ENCODE measurements at regions not wholly inside any gene's neighbourhood (a gene's known extent, or its start where the extent isn't known, plus 50 kb on each side); places are given as distances from the start of the nearest gene placed in this dataset.

GRCh38 chr2:157087373-157088002 is 170.0 kb upstream of the GALNT5 start:
- no peak overlapping the region for H3K4me3 ChIP-seq (ENCODE audit: low read depth in 2 of 2, low read length in 2 of 2)
- no peaks in the 10 kb centered on the region for H3K9me3 ChIP-seq (ENCODE audit: control insufficient read depth, insufficient read depth, low read depth, low read length)
- no peaks in the 10 kb centered on the region for H3K36me3 ChIP-seq (ENCODE audit: control insufficient read depth, insufficient read depth, low read length)
- intact Hi-C loops (cut with micrococcal nuclease; ENCODE audit: unreplicated experiment) (no loop called here), in situ Hi-C loops (cut with HindIII; ENCODE audit: low pct_unique_long_range_greater_than_20kb, low sequenced_read_pairs) (no loop called here)
- no peak overlapping the region for H3K27ac ChIP-seq (ENCODE audit: low read length)
- no TSS peak for BruUV-seq (replicated peaks)
- POLR2A ChIA-PET = no interaction called here
- no peak for TF ChIP-seq REST (IDR thresholded peaks at IDR 0.05; ENCODE audit: insufficient read depth in 1 of 2, low read depth in 2 of 2, low read length in 1 of 2)
- no peak for TF ChIP-seq TCF7L2 (IDR thresholded peaks at IDR 0.05; ENCODE audit: low read depth, low read length)
- TF ChIP-seq POLR2AphosphoS5 (IDR thresholded peaks at IDR 0.05; ENCODE audit: low read depth, low read length) = no peak
- TF ChIP-seq CTCF (IDR thresholded peaks at IDR 0.05) = no peak
- TF ChIP-seq SIN3A (IDR thresholded peaks at IDR 0.05; ENCODE audit: borderline replicate concordance, insufficient read depth, low read depth, low read length) = no peak
- no peak for ATAC-seq
- no peaks in the 10 kb centered on the region for H3K27me3 ChIP-seq (ENCODE audit: control insufficient read depth, insufficient read depth, low read length)
- DNase-seq (ENCODE audit: low read depth, low spot score) = no peak
- H3K4me1 ChIP-seq (ENCODE audit: control insufficient read depth, insufficient read depth, low read length) = no peaks in the 10 kb centered on the region
- CTCF ChIA-PET = no interaction called here

GRCh38 chr2:157093666-157094065 is 163.8 kb upstream of the GALNT5 start:
- TF ChIP-seq SIN3A (IDR thresholded peaks at IDR 0.05; ENCODE audit: borderline replicate concordance, insufficient read depth, low read depth, low read length) (no peak), TCF7L2 (IDR thresholded peaks at IDR 0.05; ENCODE audit: low read depth, low read length) (no peak), POLR2AphosphoS5 (IDR thresholded peaks at IDR 0.05; ENCODE audit: low read depth, low read length) (no peak), REST (IDR thresholded peaks at IDR 0.05; ENCODE audit: insufficient read depth in 1 of 2, low read depth in 2 of 2, low read length in 1 of 2) (no peak), CTCF (IDR thresholded peaks at IDR 0.05) (no peak; the same call in 1 of the 2 replicates)
- Histone ChIP-seq H3K27ac (ENCODE audit: low read length) (no peak overlapping the region), H3K4me1 (ENCODE audit: control insufficient read depth, insufficient read depth, low read length) (no peaks in the 10 kb centered on the region), H3K4me3 (ENCODE audit: low read depth in 2 of 2, low read length in 2 of 2) (no peak overlapping the region), H3K36me3 (ENCODE audit: control insufficient read depth, insufficient read depth, low read length) (no peaks in the 10 kb centered on the region), H3K27me3 (ENCODE audit: control insufficient read depth, insufficient read depth, low read length) (no peaks in the 10 kb centered on the region), H3K9me3 (ENCODE audit: control insufficient read depth, insufficient read depth, low read depth, low read length) (no peaks in the 10 kb centered on the region)
- ATAC-seq = no peak
- ChIA-PET CTCF (no interaction called here), POLR2A (no interaction called here)
- DNase-seq (ENCODE audit: low read depth, low spot score) = no peak
- in situ Hi-C loops (cut with HindIII; ENCODE audit: low pct_unique_long_range_greater_than_20kb, low sequenced_read_pairs) (no loop called here), intact Hi-C loops (cut with micrococcal nuclease; ENCODE audit: unreplicated experiment) (no loop called here)
- BruUV-seq (replicated peaks) = no TSS peak
